ENCODE measurements at regions not wholly inside any gene's neighbourhood (a gene's known extent, or its start where the extent isn't known, plus 50 kb on each side); places are given as distances from the start of the nearest gene placed in this dataset.

GRCh38 chr20:40803381-40803780 lies 114.3 kb upstream of the MAFB start:
- no peak for TF ChIP-seq EP300 (IDR thresholded peaks at IDR 0.05)
- TF ChIP-seq CTCF (IDR thresholded peaks at IDR 0.05) = no peak
- no peak for TF ChIP-seq POLR2AphosphoS5 (IDR thresholded peaks at IDR 0.05)
- no peak for TF ChIP-seq POLR2A (IDR thresholded peaks at IDR 0.05)
